ENCODE measurements at regions not wholly inside any gene's neighbourhood (a gene's known extent, or its start where the extent isn't known, plus 50 kb on each side); places are given as distances from the start of the nearest gene placed in this dataset.

DNA sequence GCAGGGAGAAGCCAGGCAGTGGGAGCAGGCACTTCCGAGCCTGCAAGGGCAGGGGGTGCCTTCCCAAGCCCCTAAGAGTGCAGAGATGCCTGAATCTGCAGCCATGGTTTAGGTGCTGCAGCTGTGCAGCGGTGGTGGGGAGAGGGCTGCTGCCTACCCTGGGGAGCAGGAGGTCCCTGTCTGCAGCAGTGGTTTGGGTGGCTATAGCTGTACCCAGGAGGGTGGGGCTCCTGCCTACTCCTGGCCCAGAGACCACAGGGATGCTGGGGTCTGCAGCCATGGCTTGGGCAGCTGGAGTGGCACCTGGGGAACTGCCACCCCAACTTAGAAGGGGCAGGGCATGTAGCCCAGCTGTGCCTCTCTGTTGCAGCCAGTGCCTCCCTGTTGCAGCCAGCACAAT, 488.1 kb upstream of the THBS1 start:
- no peaks in the 10 kb centered on the region for H3K9me3 ChIP-seq (ENCODE audit: low read length)
- no peaks in the 10 kb centered on the region for H3K79me2 ChIP-seq (ENCODE audit: low read length)
- no peaks in the 10 kb centered on the region for H3K36me3 ChIP-seq (ENCODE audit: insufficient read depth, low read length)
- H3K27me3 ChIP-seq (ENCODE audit: low read length) = no peaks in the 10 kb centered on the region
- no peaks in the 10 kb centered on the region for H3K9me2 ChIP-seq (replicated peaks; ENCODE audit: insufficient read depth, low read length)
- no peaks in the 10 kb centered on the region for H3K4me1 ChIP-seq (ENCODE audit: low read length)
- DNase-seq = no peak
- H2AFZ ChIP-seq (ENCODE audit: low read length) = no peak overlapping the region
- no peak overlapping the region for H3K4me2 ChIP-seq (ENCODE audit: low read depth, low read length, poor library complexity, severe bottlenecking)
- H4K20me1 ChIP-seq (ENCODE audit: insufficient read depth, low read depth, low read length) = no peaks in the 10 kb centered on the region
- no peak overlapping the region for H3K9ac ChIP-seq (ENCODE audit: low read length)
- no peak overlapping the region for H3K4me3 ChIP-seq (ENCODE audit: low read length)
- no peak overlapping the region for H3K27ac ChIP-seq (ENCODE audit: low read length)

DNA sequence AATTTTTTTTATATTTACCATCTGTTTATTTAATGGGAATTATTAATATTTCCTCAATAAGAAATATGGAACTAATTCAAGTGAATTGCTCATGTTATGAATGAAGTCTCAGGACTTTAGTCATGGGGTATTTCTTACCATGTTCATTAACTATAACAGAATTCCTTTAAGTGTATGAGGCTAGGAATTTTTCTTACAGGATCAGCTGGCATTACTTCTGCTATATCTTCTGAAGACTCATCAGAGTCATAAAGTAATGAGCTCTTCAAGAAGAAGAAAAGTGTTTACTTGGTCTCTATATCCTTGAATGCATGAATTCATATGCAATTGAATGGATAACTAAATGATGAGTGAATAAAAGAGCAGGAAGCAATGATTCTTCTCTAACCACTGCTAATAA, 486.8 kb upstream of the THBS1 start:
- no peaks in the 10 kb centered on the region for H3K79me2 ChIP-seq (ENCODE audit: low read length)
- no peak overlapping the region for H3K9ac ChIP-seq (ENCODE audit: low read length)
- H3K4me2 ChIP-seq (ENCODE audit: low read depth, low read length, poor library complexity, severe bottlenecking) = no peak overlapping the region
- H3K9me3 ChIP-seq (ENCODE audit: low read length) = no peaks in the 10 kb centered on the region
- H3K27ac ChIP-seq (ENCODE audit: low read length) = no peak overlapping the region
- no peak overlapping the region for H2AFZ ChIP-seq (ENCODE audit: low read length)
- no peaks in the 10 kb centered on the region for H3K4me1 ChIP-seq (ENCODE audit: low read length)
- H4K20me1 ChIP-seq (ENCODE audit: insufficient read depth, low read depth, low read length) = no peaks in the 10 kb centered on the region
- H3K4me3 ChIP-seq (ENCODE audit: low read length) = no peak overlapping the region
- no peaks in the 10 kb centered on the region for H3K27me3 ChIP-seq (ENCODE audit: low read length)
- H3K36me3 ChIP-seq (ENCODE audit: insufficient read depth, low read length) = no peaks in the 10 kb centered on the region
- DNase-seq = no peak
- H3K9me2 ChIP-seq (replicated peaks; ENCODE audit: insufficient read depth, low read length) = no peaks in the 10 kb centered on the region

DNA sequence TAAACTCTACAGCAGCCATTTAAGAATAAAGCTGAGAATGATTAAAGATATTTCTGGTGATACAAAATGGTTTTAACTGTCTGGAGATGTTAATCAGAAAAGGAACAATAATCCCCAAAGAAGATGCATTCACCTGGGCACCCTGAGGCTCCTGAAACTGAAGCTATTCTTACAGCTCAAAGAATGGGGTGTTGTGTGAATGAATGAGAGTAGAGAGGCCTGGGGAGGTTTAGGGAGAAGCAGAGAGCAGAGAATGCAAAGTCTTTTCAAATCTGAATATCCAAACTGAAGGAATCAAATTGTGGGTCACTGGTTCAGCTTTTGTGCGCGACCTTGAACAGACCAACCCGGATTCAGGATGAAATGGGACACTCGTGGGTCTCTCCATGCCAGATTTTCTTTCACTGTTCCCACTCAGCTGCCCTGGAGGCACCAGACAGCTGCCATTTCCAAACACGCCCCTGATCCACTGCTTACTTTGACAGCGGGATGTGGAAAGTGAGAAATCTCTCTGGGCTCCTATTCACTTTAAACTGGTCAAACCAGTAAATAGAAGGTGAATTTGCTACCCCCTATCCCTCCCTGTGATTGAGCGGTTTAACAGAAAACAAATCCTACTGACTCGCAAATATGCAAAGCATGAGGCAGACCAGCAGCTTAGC, 485.5 kb upstream of the THBS1 start:
- H3K27me3 ChIP-seq (ENCODE audit: low read length) = no peaks in the 10 kb centered on the region
- no peak overlapping the region for H2AFZ ChIP-seq (ENCODE audit: low read length)
- no peaks in the 10 kb centered on the region for H3K4me1 ChIP-seq (ENCODE audit: low read length)
- no peak overlapping the region for H3K4me3 ChIP-seq (ENCODE audit: low read length)
- no peak overlapping the region for H3K4me2 ChIP-seq (ENCODE audit: low read depth, low read length, poor library complexity, severe bottlenecking)
- DNase-seq = no peak
- H3K9me2 ChIP-seq (replicated peaks; ENCODE audit: insufficient read depth, low read length) = no peaks in the 10 kb centered on the region
- no peaks in the 10 kb centered on the region for H4K20me1 ChIP-seq (ENCODE audit: insufficient read depth, low read depth, low read length)
- H3K9me3 ChIP-seq (ENCODE audit: low read length) = no peaks in the 10 kb centered on the region
- H3K9ac ChIP-seq (ENCODE audit: low read length) = no peak overlapping the region
- H3K36me3 ChIP-seq (ENCODE audit: insufficient read depth, low read length) = no peaks in the 10 kb centered on the region
- H3K79me2 ChIP-seq (ENCODE audit: low read length) = no peaks in the 10 kb centered on the region
- H3K27ac ChIP-seq (ENCODE audit: low read length) = no peak overlapping the region

DNA sequence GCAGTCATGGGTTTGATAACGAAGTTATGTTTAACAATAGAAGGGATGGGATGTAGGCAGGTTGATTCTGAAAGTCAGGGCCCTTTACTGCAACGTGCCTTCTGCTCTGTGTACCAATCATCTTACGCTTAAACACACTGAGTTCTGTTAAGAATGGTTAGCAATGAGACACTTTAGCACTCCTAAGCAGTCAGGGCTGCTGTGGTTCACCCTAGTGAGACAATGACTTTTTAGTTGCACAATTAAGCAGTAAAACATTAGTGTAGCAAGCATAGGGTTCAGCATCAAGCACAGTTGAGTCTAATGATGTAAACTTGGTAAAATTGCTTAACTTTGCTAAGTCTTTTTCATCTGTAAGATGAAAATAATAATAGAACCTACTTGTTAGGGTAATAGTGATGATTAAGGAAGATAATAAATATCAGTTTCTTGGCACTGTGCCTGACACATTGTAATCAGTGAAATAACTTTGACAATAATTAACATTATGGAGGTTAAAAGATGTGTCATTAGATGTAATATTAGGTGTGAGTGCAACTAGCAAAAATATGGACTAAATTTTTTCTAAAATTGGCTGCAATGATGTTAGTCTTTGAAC, 484.2 kb upstream of the THBS1 start:
- no peak overlapping the region for H3K4me3 ChIP-seq (ENCODE audit: low read length)
- no peak overlapping the region for H3K9ac ChIP-seq (ENCODE audit: low read length)
- no peaks in the 10 kb centered on the region for H3K9me3 ChIP-seq (ENCODE audit: low read length)
- H4K20me1 ChIP-seq (ENCODE audit: insufficient read depth, low read depth, low read length) = no peaks in the 10 kb centered on the region
- H2AFZ ChIP-seq (ENCODE audit: low read length) = no peak overlapping the region
- H3K27ac ChIP-seq (ENCODE audit: low read length) = no peak overlapping the region
- H3K9me2 ChIP-seq (replicated peaks; ENCODE audit: insufficient read depth, low read length) = no peaks in the 10 kb centered on the region
- H3K36me3 ChIP-seq (ENCODE audit: insufficient read depth, low read length) = no peaks in the 10 kb centered on the region
- H3K4me1 ChIP-seq (ENCODE audit: low read length) = no peaks in the 10 kb centered on the region
- no peak for DNase-seq
- H3K27me3 ChIP-seq (ENCODE audit: low read length) = no peaks in the 10 kb centered on the region
- H3K4me2 ChIP-seq (ENCODE audit: low read depth, low read length, poor library complexity, severe bottlenecking) = no peak overlapping the region
- H3K79me2 ChIP-seq (ENCODE audit: low read length) = no peaks in the 10 kb centered on the region

DNA sequence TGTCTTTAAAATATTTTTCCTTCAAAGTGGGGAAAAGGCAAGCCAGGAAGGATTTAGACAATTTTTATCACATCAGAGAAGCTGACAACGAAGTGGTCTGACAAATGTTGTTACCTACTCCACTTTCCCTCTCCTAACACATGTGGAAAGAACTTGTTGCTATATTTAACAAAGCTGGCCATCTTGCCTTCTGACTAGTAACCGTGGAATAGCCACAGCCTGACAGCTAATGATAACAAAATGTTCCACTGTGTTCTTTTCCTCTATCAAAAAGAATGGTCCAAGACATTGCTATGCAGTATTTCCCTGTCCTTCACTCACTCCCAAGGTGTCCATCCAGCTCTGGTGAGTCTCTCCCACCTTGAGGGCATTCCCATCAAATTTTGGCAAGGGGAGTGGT, 481.4 kb upstream of the THBS1 start:
- Histone ChIP-seq H3K36me3 (ENCODE audit: insufficient read depth, low read length) (no peaks in the 10 kb centered on the region), H3K27ac (ENCODE audit: low read length) (no peak overlapping the region), H3K9me3 (ENCODE audit: low read length) (no peaks in the 10 kb centered on the region), H3K27me3 (ENCODE audit: low read length) (no peaks in the 10 kb centered on the region), H2AFZ (ENCODE audit: low read length) (no peak overlapping the region), H3K4me1 (ENCODE audit: low read length) (no peaks in the 10 kb centered on the region), H3K9ac (ENCODE audit: low read length) (no peak overlapping the region), H3K4me3 (ENCODE audit: low read length) (no peak overlapping the region), H3K9me2 (replicated peaks; ENCODE audit: insufficient read depth, low read length) (no peaks in the 10 kb centered on the region), H3K4me2 (ENCODE audit: low read depth, low read length, poor library complexity, severe bottlenecking) (no peak overlapping the region), H3K79me2 (ENCODE audit: low read length) (no peaks in the 10 kb centered on the region), H4K20me1 (ENCODE audit: insufficient read depth, low read depth, low read length) (no peaks in the 10 kb centered on the region)
- DNase-seq = no peak

DNA sequence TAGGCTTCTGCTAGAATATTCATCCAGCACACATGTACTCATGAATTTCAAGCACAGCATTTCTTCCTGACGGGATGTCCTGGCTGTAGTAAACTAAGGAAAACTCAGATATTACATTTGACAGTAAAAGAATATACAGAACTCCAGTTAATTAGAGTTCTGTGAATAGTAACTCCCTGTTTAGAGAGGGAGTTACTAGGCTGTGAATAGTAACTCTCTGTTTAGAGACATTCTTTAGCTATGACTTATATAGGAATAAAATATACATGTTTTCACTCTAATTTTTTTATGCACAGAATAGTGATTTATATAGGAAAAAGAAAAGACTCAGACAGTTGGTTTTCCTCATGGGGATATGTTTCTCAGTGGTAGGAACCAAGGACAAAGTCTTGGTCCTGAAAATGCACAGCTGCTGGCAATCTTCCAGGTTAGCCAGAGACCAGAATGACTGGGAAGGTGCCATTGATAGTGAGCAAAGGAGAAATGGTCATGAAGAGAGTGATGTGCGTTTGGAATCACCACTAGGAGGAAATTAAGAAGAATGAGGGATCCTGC, 480.7 kb upstream of the THBS1 start:
- Histone ChIP-seq H3K4me3 (ENCODE audit: low read length) (no peak overlapping the region), H3K79me2 (ENCODE audit: low read length) (no peaks in the 10 kb centered on the region), H3K36me3 (ENCODE audit: insufficient read depth, low read length) (no peaks in the 10 kb centered on the region), H2AFZ (ENCODE audit: low read length) (no peak overlapping the region), H3K27ac (ENCODE audit: low read length) (no peak overlapping the region), H3K4me1 (ENCODE audit: low read length) (no peaks in the 10 kb centered on the region), H4K20me1 (ENCODE audit: insufficient read depth, low read depth, low read length) (no peaks in the 10 kb centered on the region), H3K27me3 (ENCODE audit: low read length) (no peaks in the 10 kb centered on the region), H3K9me2 (replicated peaks; ENCODE audit: insufficient read depth, low read length) (no peaks in the 10 kb centered on the region), H3K9me3 (ENCODE audit: low read length) (no peaks in the 10 kb centered on the region), H3K9ac (ENCODE audit: low read length) (no peak overlapping the region), H3K4me2 (ENCODE audit: low read depth, low read length, poor library complexity, severe bottlenecking) (no peak overlapping the region)
- no peak for DNase-seq

DNA sequence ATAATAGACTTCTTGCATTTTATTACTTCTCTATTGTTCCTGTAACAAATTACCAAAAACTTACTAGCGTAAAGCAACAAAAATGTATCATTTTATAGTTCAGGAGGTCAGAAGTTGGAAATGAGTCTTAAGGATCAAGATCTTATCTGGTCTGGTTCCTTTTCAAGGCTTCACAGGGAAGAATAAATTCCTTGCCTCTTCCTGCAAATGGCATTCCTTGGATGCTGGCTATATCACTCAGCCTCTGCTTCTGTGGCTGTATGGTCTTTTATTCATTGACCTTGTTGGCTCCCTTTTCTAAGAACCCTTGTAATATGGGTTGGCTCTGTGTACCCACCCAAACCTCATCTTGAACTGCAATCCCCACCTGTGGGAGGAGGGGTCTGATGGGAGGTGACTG, 478.4 kb upstream of the THBS1 start:
- no peaks in the 10 kb centered on the region for H3K9me2 ChIP-seq (replicated peaks; ENCODE audit: insufficient read depth, low read length)
- no peaks in the 10 kb centered on the region for H3K9me3 ChIP-seq (ENCODE audit: low read length)
- H4K20me1 ChIP-seq (ENCODE audit: insufficient read depth, low read depth, low read length) = no peaks in the 10 kb centered on the region
- no peak overlapping the region for H3K9ac ChIP-seq (ENCODE audit: low read length)
- no peak overlapping the region for H3K4me2 ChIP-seq (ENCODE audit: low read depth, low read length, poor library complexity, severe bottlenecking)
- no peak for DNase-seq
- H3K4me1 ChIP-seq (ENCODE audit: low read length) = no peaks in the 10 kb centered on the region
- no peaks in the 10 kb centered on the region for H3K36me3 ChIP-seq (ENCODE audit: insufficient read depth, low read length)
- no peak overlapping the region for H3K27ac ChIP-seq (ENCODE audit: low read length)
- H3K79me2 ChIP-seq (ENCODE audit: low read length) = no peaks in the 10 kb centered on the region
- no peak overlapping the region for H2AFZ ChIP-seq (ENCODE audit: low read length)
- H3K27me3 ChIP-seq (ENCODE audit: low read length) = no peaks in the 10 kb centered on the region
- H3K4me3 ChIP-seq (ENCODE audit: low read length) = no peak overlapping the region

DNA sequence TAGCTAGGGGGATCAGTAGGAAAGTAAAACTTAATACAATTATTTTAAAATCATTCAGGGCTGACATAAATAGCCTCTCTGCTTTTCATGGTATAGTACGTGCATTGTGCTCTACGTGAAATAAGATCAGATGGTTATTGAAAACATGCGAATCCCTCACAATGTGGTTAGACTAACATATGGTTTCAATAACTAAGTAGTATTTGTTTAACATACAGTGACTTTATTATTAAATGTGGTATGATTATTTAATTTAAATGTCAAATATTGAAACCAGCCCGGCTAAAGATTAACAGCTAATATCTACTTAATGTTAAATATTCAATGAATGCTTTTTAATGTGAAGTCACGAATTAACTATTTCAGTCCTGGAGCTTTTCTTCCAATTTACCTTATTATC, 473.9 kb upstream of the THBS1 start:
- Histone ChIP-seq H3K9me3 (ENCODE audit: low read length) (no peaks in the 10 kb centered on the region), H3K4me3 (ENCODE audit: low read length) (no peak overlapping the region), H3K27ac (ENCODE audit: low read length) (no peak overlapping the region), H3K4me2 (ENCODE audit: low read depth, low read length, poor library complexity, severe bottlenecking) (no peak overlapping the region), H3K9ac (ENCODE audit: low read length) (no peak overlapping the region), H4K20me1 (ENCODE audit: insufficient read depth, low read depth, low read length) (no peaks in the 10 kb centered on the region), H3K27me3 (ENCODE audit: low read length) (no peaks in the 10 kb centered on the region), H3K9me2 (replicated peaks; ENCODE audit: insufficient read depth, low read length) (no peaks in the 10 kb centered on the region), H3K36me3 (ENCODE audit: insufficient read depth, low read length) (no peaks in the 10 kb centered on the region), H3K79me2 (ENCODE audit: low read length) (no peaks in the 10 kb centered on the region), H2AFZ (ENCODE audit: low read length) (no peak overlapping the region), H3K4me1 (ENCODE audit: low read length) (no peaks in the 10 kb centered on the region)
- no peak for DNase-seq

All from Karpas-422 (cell line).